ENCODE measurements at regions not wholly inside any gene's neighbourhood (a gene's known extent, or its start where the extent isn't known, plus 50 kb on each side); places are given as distances from the start of the nearest gene placed in this dataset.

- no peak for DNase-seq
Observed at GRCh38 chr20:11372876-11373790, 544.6 kb upstream of the BTBD3 start.

- DNase-seq: no peak
Observed at GRCh38 chr20:11375335-11375734, 542.4 kb upstream of the BTBD3 start.

- DNase-seq: no peak
Observed at GRCh38 chr20:11375966-11376365, 541.7 kb upstream of the BTBD3 start.

- no peak for DNase-seq
Observed at GRCh38 chr20:11376420-11376819, 541.3 kb upstream of the BTBD3 start.

GRCh38 chr20:11376998-11377397 is 540.7 kb upstream of the BTBD3 start:
- no peak for DNase-seq

- no peak for DNase-seq
Observed at GRCh38 chr20:11377761-11378160, 539.9 kb upstream of the BTBD3 start.

GRCh38 chr20:11378252-11378651 is 539.4 kb upstream of the BTBD3 start:
- no peak for DNase-seq

GRCh38 chr20:11379257-11380011 is 538.3 kb upstream of the BTBD3 start:
- DNase-seq: no peak

GRCh38 chr20:11380283-11380682 is 537.4 kb upstream of the BTBD3 start:
- DNase-seq: no peak

- no peak for DNase-seq
Observed at GRCh38 chr20:11387189-11387754, 530.4 kb upstream of the BTBD3 start.

GRCh38 chr20:11389186-11389585 is 528.5 kb upstream of the BTBD3 start:
- DNase-seq: no peak

- no peak for DNase-seq
Observed at GRCh38 chr20:11391591-11391990, 526.1 kb upstream of the BTBD3 start.

GRCh38 chr20:11394145-11394833 is 523.4 kb upstream of the BTBD3 start:
- DNase-seq: no peak

GRCh38 chr20:11395581-11395980 is 522.1 kb upstream of the BTBD3 start:
- DNase-seq: no peak

GRCh38 chr20:11401988-11402387 is 515.7 kb upstream of the BTBD3 start:
- no peak for DNase-seq

- DNase-seq: no peak
Observed at GRCh38 chr20:11403711-11404110, 514.0 kb upstream of the BTBD3 start.

- DNase-seq: no peak
Observed at GRCh38 chr20:11406877-11407276, 510.8 kb upstream of the BTBD3 start.

GRCh38 chr20:11409561-11409960 is 508.1 kb upstream of the BTBD3 start:
- DNase-seq: no peak

GRCh38 chr20:11411765-11412164 is 505.9 kb upstream of the BTBD3 start:
- DNase-seq: no peak

- no peak for DNase-seq
Observed at GRCh38 chr20:11426948-11427347, 490.7 kb upstream of the BTBD3 start.

GRCh38 chr20:11429168-11429567 is 488.5 kb upstream of the BTBD3 start:
- no peak for DNase-seq

GRCh38 chr20:11429889-11430519 is 487.7 kb upstream of the BTBD3 start:
- no peak for DNase-seq
